GM19099 (cell line): ENCODE measurements at regions not wholly inside any gene's neighbourhood (a gene's known extent, or its start where the extent isn't known, plus 50 kb on each side); places are given as distances from the start of the nearest gene placed in this dataset.

ENCODE experiments used
- POLR2A ChIP-seq: IDR thresholded peaks from 3 replicates; pipeline ENCODE4 v1.6.1; 2011; ENCODE audit warnings: low read depth; ENCODE audit not compliant: insufficient read length; ENCODE audit errors: extremely low read depth

- no peak for TF ChIP-seq POLR2A
Observed at GRCh38 chr2:134131681-134132489, 122.0 kb upstream of the MGAT5 start.

- TF ChIP-seq POLR2A, result no peak
Observed at GRCh38 chr2:134132490-134132857, 121.4 kb upstream of the MGAT5 start.

- TF ChIP-seq POLR2A, result no peak
Observed at GRCh38 chr2:134133622-134134312, 120.1 kb upstream of the MGAT5 start.

DNA sequence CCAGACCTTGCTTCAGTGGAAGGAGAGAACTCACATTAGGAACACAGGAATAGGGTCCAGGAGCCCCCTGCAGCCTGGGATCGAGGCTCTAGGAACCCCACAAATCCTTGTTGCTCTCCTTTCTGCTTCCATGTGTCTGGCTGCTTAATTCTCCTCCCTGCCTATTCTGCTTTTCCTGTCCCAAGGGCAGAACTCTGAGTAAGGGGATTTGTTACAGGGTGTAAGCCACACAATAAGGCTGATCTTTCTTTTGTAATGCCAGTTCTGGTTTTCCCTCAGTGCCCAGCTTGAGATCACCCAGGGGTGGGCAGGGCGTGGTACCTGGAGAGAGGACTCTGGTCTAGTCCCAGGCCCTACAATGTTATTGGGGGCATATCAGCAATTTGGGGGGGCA lies 119.6 kb upstream of the MGAT5 start:
- no peak for TF ChIP-seq POLR2A

DNA sequence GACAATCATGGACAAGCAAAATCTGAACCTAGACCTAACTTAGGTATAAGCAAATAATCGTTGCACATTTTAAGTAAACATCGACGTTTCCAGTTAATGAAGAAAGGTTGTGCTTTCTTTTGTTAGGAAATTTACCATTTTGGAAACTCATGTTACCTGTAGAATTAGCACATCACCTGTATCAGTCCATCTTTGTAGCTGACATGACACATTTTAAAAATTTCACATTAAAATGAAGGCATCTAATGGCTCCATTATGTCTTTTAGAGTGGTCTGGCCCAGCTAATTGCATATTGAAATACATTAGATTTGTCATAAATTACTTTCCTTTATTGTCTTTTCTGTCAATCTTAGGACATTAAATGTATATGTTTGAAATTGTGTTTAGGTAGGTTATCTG lies 119.0 kb upstream of the MGAT5 start:
- TF ChIP-seq POLR2A, result no peak

DNA sequence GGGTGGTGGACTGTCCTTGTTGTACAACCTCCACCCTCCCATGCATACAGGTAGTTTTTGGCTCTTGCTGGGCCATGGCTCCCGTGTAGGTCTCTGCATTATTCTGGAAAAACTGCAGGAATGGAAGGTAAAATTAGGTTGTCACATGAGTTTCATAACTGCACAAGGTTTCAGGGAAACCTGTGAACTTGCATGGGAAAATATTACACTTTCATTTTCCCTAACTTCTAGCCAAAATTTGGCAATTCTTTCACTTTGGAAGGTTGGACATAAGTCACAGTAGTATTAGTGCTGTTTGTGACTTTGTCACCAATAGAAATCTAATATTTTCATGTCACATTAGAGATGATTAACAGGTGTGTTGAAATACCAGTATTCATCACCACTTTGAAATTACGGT lies 118.1 kb upstream of the MGAT5 start:
- no peak for TF ChIP-seq POLR2A

DNA sequence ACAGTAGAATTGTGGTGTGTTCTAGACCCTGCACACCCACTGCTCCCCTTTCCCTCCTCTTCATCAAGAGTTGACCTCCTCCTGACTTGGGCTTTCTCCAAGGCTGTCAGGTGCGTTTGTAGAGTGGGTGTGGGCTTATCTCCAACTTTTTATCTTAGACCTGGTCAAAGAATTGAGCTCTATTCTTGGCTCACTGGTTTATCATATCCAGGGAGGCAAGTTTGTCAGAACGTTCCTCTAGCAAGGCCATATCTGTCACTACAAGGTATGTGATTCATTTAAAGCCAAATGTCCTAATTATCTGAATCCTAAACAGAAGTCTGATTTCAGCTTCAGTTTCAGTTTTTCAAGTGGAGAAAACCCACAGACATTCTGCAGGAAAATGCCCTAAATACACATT lies 117.1 kb upstream of the MGAT5 start:
- TF ChIP-seq POLR2A, result no peak

DNA sequence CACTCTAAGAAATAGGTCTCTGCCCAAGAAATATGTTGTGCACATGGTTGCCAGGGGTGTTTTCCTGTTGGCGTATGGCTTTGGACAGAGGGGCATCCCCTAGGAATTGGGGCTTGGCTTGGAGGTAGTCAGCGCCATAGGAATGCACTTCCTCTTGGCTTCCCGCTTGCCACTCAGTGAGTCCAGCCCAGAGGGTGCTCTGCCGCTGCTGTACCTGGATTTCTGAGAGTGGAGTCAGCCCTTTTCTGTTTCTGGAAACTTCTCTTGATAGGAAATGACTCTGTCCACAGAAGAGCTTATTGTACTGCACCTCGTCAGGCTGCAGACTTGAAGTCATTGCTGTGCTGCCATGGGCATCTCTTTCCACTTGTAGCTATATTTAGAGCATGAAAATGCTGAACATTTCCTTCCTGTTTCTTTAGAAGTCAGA lies 116.7 kb upstream of the MGAT5 start:
- no peak for TF ChIP-seq POLR2A

- TF ChIP-seq POLR2A, result no peak
Observed at GRCh38 chr2:134138115-134138514, 115.8 kb upstream of the MGAT5 start.

- TF ChIP-seq POLR2A, result no peak
Observed at GRCh38 chr2:134139611-134140010, 114.3 kb upstream of the MGAT5 start.

DNA sequence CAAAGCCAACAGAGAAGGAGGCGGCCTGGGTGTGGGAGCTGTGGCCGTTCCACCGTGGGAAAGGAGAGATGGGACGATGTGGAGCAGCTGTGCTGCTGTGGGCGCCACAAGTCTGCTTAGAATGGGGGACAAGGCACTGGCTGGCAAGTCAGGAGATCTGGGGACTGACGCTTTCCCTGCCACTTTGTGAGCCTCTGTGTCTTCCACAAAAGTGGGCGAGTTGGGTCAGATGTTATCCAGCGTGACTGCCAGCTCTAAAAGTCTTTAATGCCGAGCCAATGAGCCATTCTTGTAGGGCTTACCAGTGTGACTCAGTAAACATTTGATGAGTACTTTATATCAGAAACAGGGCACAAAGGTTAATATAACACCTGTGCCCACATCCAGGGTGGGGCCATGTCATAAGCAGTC lies 113.6 kb upstream of the MGAT5 start:
- no peak for TF ChIP-seq POLR2A

DNA sequence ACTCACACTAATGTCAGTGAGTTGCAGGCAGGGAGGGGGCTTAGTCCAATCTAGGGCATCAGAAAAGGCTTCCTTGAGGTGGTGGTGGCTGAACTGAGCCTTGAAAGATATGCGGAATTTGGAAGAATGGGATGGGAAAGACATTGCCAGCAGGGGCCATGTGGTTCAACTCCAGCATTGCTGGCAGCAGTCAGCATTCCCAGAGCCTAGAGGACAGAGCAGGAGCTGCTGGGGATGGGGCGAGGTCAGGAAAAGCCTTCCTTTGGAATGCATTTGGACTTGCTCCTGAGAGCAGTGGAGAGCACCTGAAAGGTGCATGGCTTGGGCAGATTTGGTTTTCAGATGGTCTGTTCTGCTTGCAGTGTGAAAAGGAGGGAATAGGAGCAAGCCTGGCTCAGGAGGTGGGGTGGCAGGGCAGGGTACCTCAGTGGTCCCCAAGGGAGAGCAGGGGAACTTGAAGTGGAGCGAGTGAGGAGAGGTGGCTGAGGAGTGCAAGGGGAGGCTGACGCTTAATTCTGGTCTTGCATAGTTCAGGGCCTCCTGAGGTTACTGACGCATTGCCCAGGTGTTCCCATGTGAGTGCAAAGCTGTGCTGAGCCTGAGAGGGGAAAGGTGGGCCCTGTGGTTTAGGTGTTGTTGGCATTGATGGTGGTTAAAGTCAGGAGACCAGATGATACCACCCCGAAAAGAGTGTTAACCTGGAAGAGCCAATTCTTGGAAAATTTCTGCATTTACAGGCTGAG lies 112.1 kb upstream of the MGAT5 start:
- no peak for TF ChIP-seq POLR2A

DNA sequence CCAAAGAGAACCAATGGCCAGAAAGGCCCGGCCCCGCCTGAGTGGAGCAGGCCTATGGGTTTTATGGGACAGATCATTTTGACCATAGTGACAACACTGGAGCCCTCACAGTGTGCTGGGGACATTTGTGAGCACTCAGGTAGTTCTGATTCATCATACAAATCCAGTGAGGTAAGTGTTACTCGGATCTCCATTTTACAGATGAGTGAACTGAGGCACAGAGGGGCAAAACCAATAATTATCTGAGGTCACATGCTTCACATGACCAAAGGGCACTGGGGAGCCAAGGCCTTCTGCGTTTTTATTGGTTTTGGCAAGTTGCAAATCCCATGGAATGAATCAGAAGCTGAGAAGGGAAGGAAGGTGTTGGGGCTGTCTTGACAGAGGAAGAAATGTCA lies 111.5 kb upstream of the MGAT5 start:
- no peak for TF ChIP-seq POLR2A

- TF ChIP-seq POLR2A, result no peak
Observed at GRCh38 chr2:134142903-134143302, 111.0 kb upstream of the MGAT5 start.

DNA sequence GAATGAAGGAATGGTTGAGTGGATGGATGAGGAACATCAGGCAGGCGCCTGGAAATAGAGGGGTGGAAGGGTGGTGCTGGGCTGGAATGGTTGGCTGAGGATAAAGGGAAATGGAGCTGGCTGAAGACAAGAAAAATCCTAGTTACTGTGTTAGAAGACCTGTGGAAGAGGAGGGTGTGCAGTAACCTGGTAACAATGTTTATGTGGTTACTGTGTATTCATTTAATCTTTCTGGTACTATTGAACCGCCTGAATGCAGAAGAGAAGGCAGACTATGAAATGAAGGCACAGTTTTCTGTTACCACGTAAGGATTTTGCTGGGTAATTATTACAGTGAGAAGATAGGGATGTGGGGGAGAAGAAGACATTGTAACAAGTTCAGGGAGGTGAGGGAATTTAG lies 110.3 kb upstream of the MGAT5 start:
- TF ChIP-seq POLR2A, result no peak

GRCh38 chr2:134144081-134144596 lies 109.7 kb upstream of the MGAT5 start:
- TF ChIP-seq POLR2A, result no peak

- TF ChIP-seq POLR2A, result no peak
Observed at GRCh38 chr2:134144651-134145050, 109.2 kb upstream of the MGAT5 start.
